Gastrocnemius medialis (tissue), 4 donors: ENCODE measurements at regions not wholly inside any gene's neighbourhood (a gene's known extent, or its start where the extent isn't known, plus 50 kb on each side); places are given as distances from the start of the nearest gene placed in this dataset.

Source experiments
- ATAC-seq, 2 donors: fragments of 150-250 bp; one replicate each; pipeline ENCODE4 v1.9.1; 2016
- DNase-seq, 2 donors: peaks; one replicate each; pipeline ENCODE4 v3.0.0-alpha.2; 2019
- H3K27ac ChIP-seq, 4 donors: fragments of 200-600 bp; sonication (generic); 1 replicate in 1 of 4; 2 replicates in 3 of 4; pipeline ENCODE4 v1.5.1; 2016 to 2018; ENCODE audit warnings: mild to moderate bottlenecking in 2 of 4, moderate library complexity in 1 of 4
- H3K27me3 ChIP-seq, 3 donors: fragments of 200-600 bp; sonication (generic) in 2 of 3; 1 replicate in 1 of 3; 2 replicates in 2 of 3; pipeline versions ENCODE4 v1.5.1 to v1.6.0; 2016 to 2019; ENCODE audit warnings: mild to moderate bottlenecking in 1 of 3, moderate library complexity in 1 of 3
- H3K36me3 ChIP-seq, 2 donors: fragments of 200-600 bp; sonication (generic) in 1 of 2; one replicate each; pipeline ENCODE4 v1.5.1; 2017 to 2018
- H3K4me1 ChIP-seq, 2 donors: fragments of 200-600 bp; sonication (generic) in 1 of 2; one replicate each; pipeline ENCODE4 v1.5.1; 2016 to 2017; ENCODE audit warnings: mild to moderate bottlenecking in 2 of 2
- H3K4me3 ChIP-seq, 4 donors: fragments of 200-600 bp; sonication (generic) in 3 of 4; 1 replicate in 1 of 4; 2 replicates in 3 of 4; pipeline ENCODE4 v1.5.1; 2016 to 2019; ENCODE audit warnings: mild to moderate bottlenecking in 2 of 4
- H3K9me3 ChIP-seq, 3 donors: fragments of 200-600 bp; sonication (generic) in 2 of 3; 1 replicate in 1 of 3; 2 replicates in 2 of 3; pipeline ENCODE4 v1.5.1; 2016 to 2019
- CTCF ChIP-seq, 5 experiments: fragments of 450-650 bp in 3 of 5; fragments of 200-600 bp in 2 of 5; sonication (generic) in 2 of 5; IDR thresholded peaks in 4 of 5; conservative IDR thresholded peaks in 1 of 5; 1 replicate in 4 of 5; 2 replicates in 1 of 5; pipeline ENCODE4 v1.5.1; 2016 to 2019; ENCODE audit warnings: antibody characterized with exemption in 5 of 5, mild to moderate bottlenecking in 3 of 5, moderate library complexity in 3 of 5
- POLR2A ChIP-seq, 2 donors: fragments of 450-650 bp; IDR thresholded peaks; one replicate each; pipeline ENCODE4 v1.6.1; 2017; ENCODE audit warnings: antibody characterized with exemption in 2 of 2, mild to moderate bottlenecking in 2 of 2, moderate library complexity in 2 of 2
- in situ Hi-C, 4 donors: fragments of 200-750 bp; cut with MboI; loops; one replicate each; pipeline versions ENCODE4 v1.15.0 to v1.8.0; 2017; ENCODE audit warnings: low sequenced_read_pairs in 4 of 4
- intact Hi-C: fragments of 100-400 bp; cut with DNase I; formaldehyde crosslinking; loops from one replicate; pipeline ENCODE4 v1.15.1; 2023; ENCODE audit warnings: low total_unique reads

- TF ChIP-seq POLR2A (IDR thresholded peaks at IDR 0.05) = no peak
- TF ChIP-seq CTCF (IDR thresholded peaks at IDR 0.05 in 4 of 5, conservative IDR thresholded peaks at IDR 0.05 in 1 of 5) = no peak
- DNase-seq (no peak), ATAC-seq (no peak)
- intact Hi-C loops (no loop called here), in situ Hi-C loops (no loop called here)
- no peaks in the 10 kb centered on the region for H3K27me3 ChIP-seq
- H3K9me3 ChIP-seq = no peaks in the 10 kb centered on the region
- no peaks in the 10 kb centered on the region for H3K36me3 ChIP-seq
- H3K27ac ChIP-seq = no peak overlapping the region
- no peak overlapping the region for H3K4me3 ChIP-seq
- peaks cover 9 to 30% of the 10 kb centered on the region in 2 donors for H3K4me1 ChIP-seq
These were observed 411.7 kb upstream of the NRP1 start for GRCh38 chr10:33746186-33746585.

GRCh38 chr10:33743429-33743857, 409.0 kb upstream of the NRP1 start:
- no peak overlapping the region for H3K4me3 ChIP-seq
- TF ChIP-seq CTCF (IDR thresholded peaks at IDR 0.05 in 4 of 5, conservative IDR thresholded peaks at IDR 0.05 in 1 of 5) (no peak), POLR2A (IDR thresholded peaks at IDR 0.05) (no peak)
- H3K27me3 ChIP-seq = no peaks in the 10 kb centered on the region
- H3K9me3 ChIP-seq = no peaks in the 10 kb centered on the region
- no peak overlapping the region for H3K27ac ChIP-seq
- intact Hi-C loops (no loop called here), in situ Hi-C loops (no loop called here)
- peaks cover 0 to 8% of the 10 kb centered on the region in 2 donors for H3K4me1 ChIP-seq
- no peak for DNase-seq
- no peaks in the 10 kb centered on the region for H3K36me3 ChIP-seq
- no peak for ATAC-seq

- DNase-seq (no peak), ATAC-seq (no peak)
- intact Hi-C loops = no loop called here
- no peaks in the 10 kb centered on the region for H3K9me3 ChIP-seq
- peaks cover 14 to 19% of the 10 kb centered on the region in 2 donors for H3K4me1 ChIP-seq
- H3K27ac ChIP-seq = no peak overlapping the region
- in situ Hi-C loops = no loop called here
- TF ChIP-seq CTCF (IDR thresholded peaks at IDR 0.05 in 4 of 5, conservative IDR thresholded peaks at IDR 0.05 in 1 of 5) (no peak), POLR2A (IDR thresholded peaks at IDR 0.05) (no peak)
- no peak overlapping the region for H3K4me3 ChIP-seq
- no peaks in the 10 kb centered on the region for H3K27me3 ChIP-seq
- no peaks in the 10 kb centered on the region for H3K36me3 ChIP-seq
These were observed 404.6 kb upstream of the NRP1 start for GRCh38 chr10:33739031-33739430.

- DNase-seq (no peak), ATAC-seq (no peak)
- TF ChIP-seq POLR2A (IDR thresholded peaks at IDR 0.05) = no peak
- TF ChIP-seq CTCF (IDR thresholded peaks at IDR 0.05 in 4 of 5, conservative IDR thresholded peaks at IDR 0.05 in 1 of 5) = no peak
- intact Hi-C loops (no loop called here), in situ Hi-C loops (no loop called here)
- peaks cover 12 to 14% of the 10 kb centered on the region in 2 donors for H3K4me1 ChIP-seq
- no peak overlapping the region for H3K27ac ChIP-seq
- no peaks in the 10 kb centered on the region for H3K36me3 ChIP-seq
- no peaks in the 10 kb centered on the region for H3K27me3 ChIP-seq
- no peaks in the 10 kb centered on the region for H3K9me3 ChIP-seq
- no peak overlapping the region for H3K4me3 ChIP-seq
These were observed 401.0 kb upstream of the NRP1 start for GRCh38 chr10:33735464-33735923.
